ENCODE measurements at regions not wholly inside any gene's neighbourhood (a gene's known extent, or its start where the extent isn't known, plus 50 kb on each side); places are given as distances from the start of the nearest gene placed in this dataset.
"Not testable (repeated sequence)": the region's sequence is repeated elsewhere in the genome, so short reads cannot be mapped to it uniquely, and the experiment has no call there.

GRCh38 chr4:95779447-95779846 is 60.4 kb upstream of the PDHA2 start:
- DNase-seq = no peak

GRCh38 chr4:95778666-95779065 is 61.2 kb upstream of the PDHA2 start:
- DNase-seq = no peak

- DNase-seq = not testable (repeated sequence)
These were observed 69.3 kb upstream of the PDHA2 start for GRCh38 chr4:95770605-95771004.

- DNase-seq = no peak
These were observed 74.9 kb upstream of the PDHA2 start for GRCh38 chr4:95764961-95765360.

GRCh38 chr4:95761871-95762270 is 78.0 kb upstream of the PDHA2 start:
- no peak for DNase-seq

GRCh38 chr4:95761426-95761825 is 78.5 kb upstream of the PDHA2 start:
- DNase-seq = peak; percentile 1

GRCh38 chr4:95760646-95761045 is 79.2 kb upstream of the PDHA2 start:
- DNase-seq = not testable (repeated sequence)

- DNase-seq = no peak
These were observed 81.9 kb upstream of the PDHA2 start for GRCh38 chr4:95758001-95758400.

- DNase-seq = no peak
These were observed 85.2 kb upstream of the PDHA2 start for GRCh38 chr4:95754667-95755066.

- DNase-seq = no peak
These were observed 90.7 kb upstream of the PDHA2 start for GRCh38 chr4:95749204-95749603.

- DNase-seq = no peak
These were observed 97.0 kb upstream of the PDHA2 start for GRCh38 chr4:95742872-95743271.

GRCh38 chr4:95742179-95742578 is 97.7 kb upstream of the PDHA2 start:
- no peak for DNase-seq

GRCh38 chr4:95732061-95732460 is 107.8 kb upstream of the PDHA2 start:
- no peak for DNase-seq

- DNase-seq = no peak
These were observed 110.3 kb upstream of the PDHA2 start for GRCh38 chr4:95729596-95729995.

GRCh38 chr4:95728145-95728544 is 111.7 kb upstream of the PDHA2 start:
- no peak for DNase-seq

- DNase-seq = no peak
These were observed 124.1 kb upstream of the PDHA2 start for GRCh38 chr4:95715830-95716229.

GRCh38 chr4:95714571-95714970 is 125.3 kb upstream of the PDHA2 start:
- no peak for DNase-seq

- DNase-seq = no peak
These were observed 134.6 kb upstream of the PDHA2 start for GRCh38 chr4:95705323-95705722.

GRCh38 chr4:95701500-95702170 is 138.3 kb upstream of the PDHA2 start:
- DNase-seq = no peak

GRCh38 chr4:95694411-95694810 is 145.5 kb upstream of the PDHA2 start:
- DNase-seq = no peak

- peak; percentile 16 for DNase-seq
These were observed 144.8 kb upstream of the UNC5C start for GRCh38 chr4:95693594-95693993.

- DNase-seq = no peak
These were observed 127.4 kb upstream of the UNC5C start for GRCh38 chr4:95676190-95676589.

- DNase-seq = no peak
These were observed 126.8 kb upstream of the UNC5C start for GRCh38 chr4:95675623-95676022.

GRCh38 chr4:95674521-95674981 is 125.8 kb upstream of the UNC5C start:
- DNase-seq = no peak

- no peak for DNase-seq
These were observed 124.0 kb upstream of the UNC5C start for GRCh38 chr4:95672811-95673210.
